ENCODE measurements at regions not wholly inside any gene's neighbourhood (a gene's known extent, or its start where the extent isn't known, plus 50 kb on each side); places are given as distances from the start of the nearest gene placed in this dataset.

DNA sequence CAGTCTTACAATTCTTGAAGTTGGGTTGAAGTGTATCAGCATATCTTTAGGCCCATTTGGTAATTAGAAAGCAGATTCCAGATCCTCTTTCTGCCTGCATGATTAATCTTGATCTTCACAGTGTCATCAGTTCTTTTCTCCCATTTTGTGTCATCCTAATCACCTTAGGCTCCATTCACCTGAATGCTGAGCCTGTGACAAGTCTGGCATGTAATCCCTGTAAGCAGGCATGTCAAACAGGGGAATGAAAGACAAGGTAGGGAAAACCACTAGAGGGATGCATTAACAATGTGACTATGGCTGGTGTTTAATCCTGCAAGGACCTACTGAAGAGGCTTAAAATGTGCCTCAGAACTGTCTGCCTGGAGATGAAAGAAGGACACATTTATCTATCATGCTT, 848.8 kb downstream of the TFAP2A start:
- Histone ChIP-seq H3K4me3 (ENCODE audit: low read depth in 1 of 3, low read length in 3 of 3) (no peak overlapping the region), H3K9me3 (ENCODE audit: control insufficient read depth in 2 of 2, insufficient read depth in 1 of 2, low read depth in 1 of 2, low read length in 1 of 2) (no peaks in the 10 kb centered on the region), H3K36me3 (ENCODE audit: control insufficient read depth in 3 of 3, insufficient read depth in 2 of 3, low read depth in 1 of 3, low read length in 3 of 3) (no peaks in the 10 kb centered on the region), H3K27ac (ENCODE audit: low read depth in 1 of 3, low read length in 2 of 3) (no peak overlapping the region), H3K4me1 (ENCODE audit: control insufficient read depth in 3 of 3, insufficient read depth in 2 of 3, low read depth in 1 of 3, low read length in 2 of 3) (no peaks in the 10 kb centered on the region), H3K27me3 (ENCODE audit: control insufficient read depth in 3 of 3, insufficient read depth in 3 of 3, low read length in 3 of 3) (no peaks in the 10 kb centered on the region)
- FAIRE-seq (no peak), DNase-seq (no peak)

GRCh38 chr6:9564021-9564420, 850.9 kb downstream of the TFAP2A start:
- WGBS, 3 donors = 60 to 90% (median 69%) methylated on average over 3 of the region's 3 CpGs
- no peaks in the 10 kb centered on the region for H3K36me3 ChIP-seq (ENCODE audit: control insufficient read depth in 3 of 3, insufficient read depth in 2 of 3, low read depth in 1 of 3, low read length in 3 of 3)
- no peaks in the 10 kb centered on the region for H3K27me3 ChIP-seq (ENCODE audit: control insufficient read depth in 3 of 3, insufficient read depth in 3 of 3, low read length in 3 of 3)
- FAIRE-seq (no peak), DNase-seq (no peak)
- no peaks in the 10 kb centered on the region for H3K4me1 ChIP-seq (ENCODE audit: control insufficient read depth in 3 of 3, insufficient read depth in 2 of 3, low read depth in 1 of 3, low read length in 2 of 3)
- H3K9me3 ChIP-seq (ENCODE audit: control insufficient read depth in 2 of 2, insufficient read depth in 1 of 2, low read depth in 1 of 2, low read length in 1 of 2) = no peaks in the 10 kb centered on the region
- no peak overlapping the region for H3K27ac ChIP-seq (ENCODE audit: low read depth in 1 of 3, low read length in 2 of 3)
- no peak overlapping the region for H3K4me3 ChIP-seq (ENCODE audit: low read depth in 1 of 3, low read length in 3 of 3)

GRCh38 chr6:9563568-9563967, 851.3 kb downstream of the TFAP2A start:
- Histone ChIP-seq H3K9me3 (ENCODE audit: control insufficient read depth in 2 of 2, insufficient read depth in 1 of 2, low read depth in 1 of 2, low read length in 1 of 2) (no peaks in the 10 kb centered on the region), H3K27me3 (ENCODE audit: control insufficient read depth in 3 of 3, insufficient read depth in 3 of 3, low read length in 3 of 3) (no peaks in the 10 kb centered on the region), H3K27ac (ENCODE audit: low read depth in 1 of 3, low read length in 2 of 3) (no peak overlapping the region), H3K36me3 (ENCODE audit: control insufficient read depth in 3 of 3, insufficient read depth in 2 of 3, low read depth in 1 of 3, low read length in 3 of 3) (no peaks in the 10 kb centered on the region), H3K4me1 (ENCODE audit: control insufficient read depth in 3 of 3, insufficient read depth in 2 of 3, low read depth in 1 of 3, low read length in 2 of 3) (no peaks in the 10 kb centered on the region), H3K4me3 (ENCODE audit: low read depth in 1 of 3, low read length in 3 of 3) (no peak overlapping the region)
- 84 to 92% (median 90%) methylated on average over 1 of the region's 1 CpG for WGBS, 3 donors
- DNase-seq = no peak
- no peak for FAIRE-seq

GRCh38 chr6:9554806-9555205, 860.1 kb downstream of the TFAP2A start:
- Histone ChIP-seq H3K4me3 (ENCODE audit: low read depth in 1 of 3, low read length in 3 of 3) (no peak overlapping the region), H3K27ac (ENCODE audit: low read depth in 1 of 3, low read length in 2 of 3) (no peak overlapping the region), H3K27me3 (ENCODE audit: control insufficient read depth in 3 of 3, insufficient read depth in 3 of 3, low read length in 3 of 3) (no peaks in the 10 kb centered on the region), H3K36me3 (ENCODE audit: control insufficient read depth in 3 of 3, insufficient read depth in 2 of 3, low read depth in 1 of 3, low read length in 3 of 3) (no peaks in the 10 kb centered on the region), H3K9me3 (ENCODE audit: control insufficient read depth in 2 of 2, insufficient read depth in 1 of 2, low read depth in 1 of 2, low read length in 1 of 2) (peaks cover 0 to 17% of the 10 kb centered on the region in 2 donors), H3K4me1 (ENCODE audit: control insufficient read depth in 3 of 3, insufficient read depth in 2 of 3, low read depth in 1 of 3, low read length in 2 of 3) (no peaks in the 10 kb centered on the region)
- no peak for DNase-seq
- no peak for FAIRE-seq

DNA sequence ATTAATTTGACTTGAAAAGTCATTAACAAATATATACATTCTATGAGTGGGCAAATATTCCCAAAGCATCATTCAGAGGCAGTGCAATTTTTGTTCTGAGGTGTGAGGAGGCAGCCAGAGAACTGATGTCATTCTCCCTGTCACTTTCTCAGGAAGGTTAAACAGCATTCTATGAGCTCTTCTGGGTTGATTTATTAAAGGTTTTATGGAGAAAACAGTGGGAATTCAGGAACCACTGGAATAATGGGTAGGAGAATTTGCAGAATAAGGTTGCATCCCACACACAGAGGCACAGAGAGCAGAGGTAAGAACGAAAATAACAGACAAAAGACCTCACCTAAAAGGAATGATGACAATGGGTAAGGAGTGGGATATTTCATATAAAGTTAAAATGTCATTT, 860.6 kb downstream of the TFAP2A start:
- WGBS, 3 donors = 25 to 41% (median 41%) methylated on average over 1 of the region's 1 CpG
- Histone ChIP-seq H3K4me3 (ENCODE audit: low read depth in 1 of 3, low read length in 3 of 3) (no peak overlapping the region), H3K27ac (ENCODE audit: low read depth in 1 of 3, low read length in 2 of 3) (no peak overlapping the region), H3K36me3 (ENCODE audit: control insufficient read depth in 3 of 3, insufficient read depth in 2 of 3, low read depth in 1 of 3, low read length in 3 of 3) (no peaks in the 10 kb centered on the region), H3K9me3 (ENCODE audit: control insufficient read depth in 2 of 2, insufficient read depth in 1 of 2, low read depth in 1 of 2, low read length in 1 of 2) (peaks cover 0 to 17% of the 10 kb centered on the region in 2 donors), H3K4me1 (ENCODE audit: control insufficient read depth in 3 of 3, insufficient read depth in 2 of 3, low read depth in 1 of 3, low read length in 2 of 3) (no peaks in the 10 kb centered on the region), H3K27me3 (ENCODE audit: control insufficient read depth in 3 of 3, insufficient read depth in 3 of 3, low read length in 3 of 3) (no peaks in the 10 kb centered on the region)
- FAIRE-seq = no peak
- DNase-seq = no peak

GRCh38 chr6:9553002-9553401, 861.9 kb downstream of the TFAP2A start:
- Histone ChIP-seq H3K4me3 (ENCODE audit: low read depth in 1 of 3, low read length in 3 of 3) (no peak overlapping the region), H3K27ac (ENCODE audit: low read depth in 1 of 3, low read length in 2 of 3) (no peak overlapping the region), H3K9me3 (ENCODE audit: control insufficient read depth in 2 of 2, insufficient read depth in 1 of 2, low read depth in 1 of 2, low read length in 1 of 2) (peaks cover 0 to 17% of the 10 kb centered on the region in 2 donors), H3K36me3 (ENCODE audit: control insufficient read depth in 3 of 3, insufficient read depth in 2 of 3, low read depth in 1 of 3, low read length in 3 of 3) (no peaks in the 10 kb centered on the region), H3K4me1 (ENCODE audit: control insufficient read depth in 3 of 3, insufficient read depth in 2 of 3, low read depth in 1 of 3, low read length in 2 of 3) (no peaks in the 10 kb centered on the region), H3K27me3 (ENCODE audit: control insufficient read depth in 3 of 3, insufficient read depth in 3 of 3, low read length in 3 of 3) (no peaks in the 10 kb centered on the region)
- FAIRE-seq (no peak), DNase-seq (no peak)
- WGBS, 3 donors = 43 to 100% (median 54%) methylated on average over 1 of the region's 1 CpG

DNA sequence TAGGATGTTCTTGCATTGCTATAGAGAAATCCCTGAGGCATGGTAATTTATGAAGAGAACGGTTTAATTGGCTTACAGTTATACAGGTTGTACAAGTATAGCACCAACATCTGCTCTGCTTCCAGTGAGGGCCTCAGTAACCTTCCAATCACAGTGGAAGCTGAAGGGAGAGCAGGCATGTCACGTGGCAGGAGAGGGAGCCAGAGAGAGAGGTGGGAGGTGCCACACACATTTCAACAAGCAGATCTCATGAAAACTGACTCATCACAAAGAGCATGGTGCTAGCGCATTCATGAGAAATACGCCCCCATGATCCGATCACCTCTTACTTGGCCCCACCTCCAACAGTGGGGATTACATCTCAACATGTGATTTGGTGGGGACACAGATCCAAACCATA, 871.2 kb downstream of the TFAP2A start:
- Histone ChIP-seq H3K4me3 (ENCODE audit: low read depth in 1 of 3, low read length in 3 of 3) (no peak overlapping the region), H3K4me1 (ENCODE audit: control insufficient read depth in 3 of 3, insufficient read depth in 2 of 3, low read depth in 1 of 3, low read length in 2 of 3) (no peaks in the 10 kb centered on the region), H3K27ac (ENCODE audit: low read depth in 1 of 3, low read length in 2 of 3) (no peak overlapping the region), H3K36me3 (ENCODE audit: control insufficient read depth in 3 of 3, insufficient read depth in 2 of 3, low read depth in 1 of 3, low read length in 3 of 3) (no peaks in the 10 kb centered on the region), H3K27me3 (ENCODE audit: control insufficient read depth in 3 of 3, insufficient read depth in 3 of 3, low read length in 3 of 3) (no peaks in the 10 kb centered on the region), H3K9me3 (ENCODE audit: control insufficient read depth in 2 of 2, insufficient read depth in 1 of 2, low read depth in 1 of 2, low read length in 1 of 2) (no peaks in the 10 kb centered on the region)
- DNase-seq = no peak
- no peak for FAIRE-seq
- 70 to 78% (median 75%) methylated on average over 5 of the region's 5 CpGs for WGBS, 3 donors

DNA sequence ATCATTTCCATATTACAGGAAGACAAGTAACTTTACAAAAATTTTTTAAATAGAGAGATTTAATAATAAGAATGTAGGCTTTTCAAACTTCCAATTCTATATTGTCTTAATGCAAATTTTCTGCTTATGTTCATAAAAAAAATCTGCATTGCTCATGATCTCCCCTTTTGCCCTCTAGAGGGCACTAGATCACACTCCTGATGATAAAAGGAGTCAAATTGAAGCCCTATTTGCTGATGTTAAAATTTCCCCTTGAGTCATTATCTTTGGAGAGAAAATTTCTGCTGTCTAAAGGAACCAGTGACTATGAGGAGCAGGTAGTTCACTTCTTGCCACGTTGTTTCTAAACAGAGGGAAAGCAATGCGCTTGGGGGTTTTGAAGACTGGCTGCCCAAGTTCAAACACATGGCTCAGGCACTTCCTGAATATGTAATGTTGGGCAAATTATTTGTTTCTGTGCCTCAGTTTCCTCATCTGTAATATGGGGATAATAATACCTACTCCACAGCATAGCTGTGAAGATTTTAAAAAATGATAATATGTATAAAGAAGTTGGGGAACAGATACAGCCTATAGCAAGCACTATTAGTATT, 874.2 kb downstream of the TFAP2A start:
- DNase-seq = peak; percentile 3 to 24

GRCh38 chr6:9540126-9540525, 874.7 kb downstream of the TFAP2A start:
- no peak for FAIRE-seq
- DNase-seq = no peak
- Histone ChIP-seq H3K27ac (ENCODE audit: low read depth in 1 of 3, low read length in 2 of 3) (no peak overlapping the region), H3K4me1 (ENCODE audit: control insufficient read depth in 3 of 3, insufficient read depth in 2 of 3, low read depth in 1 of 3, low read length in 2 of 3) (no peaks in the 10 kb centered on the region), H3K9me3 (ENCODE audit: control insufficient read depth in 2 of 2, insufficient read depth in 1 of 2, low read depth in 1 of 2, low read length in 1 of 2) (no peaks in the 10 kb centered on the region), H3K36me3 (ENCODE audit: control insufficient read depth in 3 of 3, insufficient read depth in 2 of 3, low read depth in 1 of 3, low read length in 3 of 3) (no peaks in the 10 kb centered on the region), H3K4me3 (ENCODE audit: low read depth in 1 of 3, low read length in 3 of 3) (no peak overlapping the region), H3K27me3 (ENCODE audit: control insufficient read depth in 3 of 3, insufficient read depth in 3 of 3, low read length in 3 of 3) (no peaks in the 10 kb centered on the region)

More for the DNA sequence above, 874.2 kb downstream of the TFAP2A start:
- no peaks in the 10 kb centered on the region for H3K27me3 ChIP-seq (ENCODE audit: control insufficient read depth in 3 of 3, insufficient read depth in 3 of 3, low read length in 3 of 3)
- FAIRE-seq = no peak
- H3K4me1 ChIP-seq (ENCODE audit: control insufficient read depth in 3 of 3, insufficient read depth in 2 of 3, low read depth in 1 of 3, low read length in 2 of 3) = no peaks in the 10 kb centered on the region
- H3K4me3 ChIP-seq (ENCODE audit: low read depth in 1 of 3, low read length in 3 of 3) = no peak overlapping the region
- no peak overlapping the region for H3K27ac ChIP-seq (ENCODE audit: low read depth in 1 of 3, low read length in 2 of 3)
- H3K9me3 ChIP-seq (ENCODE audit: control insufficient read depth in 2 of 2, insufficient read depth in 1 of 2, low read depth in 1 of 2, low read length in 1 of 2) = no peaks in the 10 kb centered on the region
- WGBS, 3 donors = 53 to 69% (median 67%) methylated on average over 2 of the region's 2 CpGs
- no peaks in the 10 kb centered on the region for H3K36me3 ChIP-seq (ENCODE audit: control insufficient read depth in 3 of 3, insufficient read depth in 2 of 3, low read depth in 1 of 3, low read length in 3 of 3)

All from small intestine (tissue), 7 donors.